Adrenal gland (tissue), 5 donors: ENCODE measurements at regions not wholly inside any gene's neighbourhood (a gene's known extent, or its start where the extent isn't known, plus 50 kb on each side); places are given as distances from the start of the nearest gene placed in this dataset.

ENCODE experiments used
- POLR2A ChIP-seq, 2 donors: fragments of 450-650 bp; IDR thresholded peaks; one replicate each; pipeline ENCODE4 v1.6.1; 2017; ENCODE audit warnings: antibody characterized with exemption in 2 of 2, mild to moderate bottlenecking in 2 of 2, moderate library complexity in 1 of 2
- TF ChIP-seq, protein P1 (sequence below), 6 experiments: fragments of 450-650 bp in 4 of 6; fragments of 200-600 bp in 2 of 6; sonication (generic) in 1 of 6; IDR thresholded peaks; 1 replicate in 5 of 6; 2 replicates in 1 of 6; pipeline versions ENCODE4 v1.5.1 to v1.8.0; 2016 to 2021; ENCODE audit warnings: antibody characterized with exemption in 6 of 6, mild to moderate bottlenecking in 2 of 6, moderate library complexity in 1 of 6
- donor health status: DM: no; HTN: no; CAD: no.

- TF ChIP-seq, protein P1, sequence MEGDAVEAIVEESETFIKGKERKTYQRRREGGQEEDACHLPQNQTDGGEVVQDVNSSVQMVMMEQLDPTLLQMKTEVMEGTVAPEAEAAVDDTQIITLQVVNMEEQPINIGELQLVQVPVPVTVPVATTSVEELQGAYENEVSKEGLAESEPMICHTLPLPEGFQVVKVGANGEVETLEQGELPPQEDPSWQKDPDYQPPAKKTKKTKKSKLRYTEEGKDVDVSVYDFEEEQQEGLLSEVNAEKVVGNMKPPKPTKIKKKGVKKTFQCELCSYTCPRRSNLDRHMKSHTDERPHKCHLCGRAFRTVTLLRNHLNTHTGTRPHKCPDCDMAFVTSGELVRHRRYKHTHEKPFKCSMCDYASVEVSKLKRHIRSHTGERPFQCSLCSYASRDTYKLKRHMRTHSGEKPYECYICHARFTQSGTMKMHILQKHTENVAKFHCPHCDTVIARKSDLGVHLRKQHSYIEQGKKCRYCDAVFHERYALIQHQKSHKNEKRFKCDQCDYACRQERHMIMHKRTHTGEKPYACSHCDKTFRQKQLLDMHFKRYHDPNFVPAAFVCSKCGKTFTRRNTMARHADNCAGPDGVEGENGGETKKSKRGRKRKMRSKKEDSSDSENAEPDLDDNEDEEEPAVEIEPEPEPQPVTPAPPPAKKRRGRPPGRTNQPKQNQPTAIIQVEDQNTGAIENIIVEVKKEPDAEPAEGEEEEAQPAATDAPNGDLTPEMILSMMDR (IDR thresholded peaks at IDR 0.05), result no peak
- no peak for TF ChIP-seq POLR2A (IDR thresholded peaks at IDR 0.05)
Measured at GRCh38 chr10:43971306-43971705, 322.6 kb upstream of the ZNF32 start.
